LoVo (cell line): ENCODE measurements at regions not wholly inside any gene's neighbourhood (a gene's known extent, or its start where the extent isn't known, plus 50 kb on each side); places are given as distances from the start of the nearest gene placed in this dataset.

Experiments
- DNase-seq: peaks from one replicate; pipeline ENCODE4 v3.0.0-alpha.2; 2016; ENCODE audit warnings: low spot score

- no peak for DNase-seq
Measured at GRCh38 chr5:124303366-124303765, 443.1 kb downstream of the ZNF608 start.

GRCh38 chr5:124302533-124302932 is 443.9 kb downstream of the ZNF608 start:
- DNase-seq: no peak

GRCh38 chr5:124301850-124302249 is 444.6 kb downstream of the ZNF608 start:
- no peak for DNase-seq

GRCh38 chr5:124300815-124301621 is 445.4 kb downstream of the ZNF608 start:
- no peak for DNase-seq

- DNase-seq: no peak
Measured at GRCh38 chr5:124297826-124298225, 448.6 kb downstream of the ZNF608 start.

GRCh38 chr5:124292322-124292855 is 454.1 kb downstream of the ZNF608 start:
- no peak for DNase-seq

- peak; percentile 24 for DNase-seq
Measured at GRCh38 chr5:124289641-124290311, 456.7 kb downstream of the ZNF608 start.

GRCh38 chr5:124289130-124289529 is 457.3 kb downstream of the ZNF608 start:
- DNase-seq: peak; percentile 18

GRCh38 chr5:124287813-124288212 is 458.6 kb downstream of the ZNF608 start:
- DNase-seq: no peak

GRCh38 chr5:124285733-124286132 is 460.7 kb downstream of the ZNF608 start:
- DNase-seq: no peak

- peak; percentile 18 for DNase-seq
Measured at GRCh38 chr5:124285071-124285470, 461.4 kb downstream of the ZNF608 start.

- no peak for DNase-seq
Measured at GRCh38 chr5:124283031-124283430, 463.4 kb downstream of the ZNF608 start.

- no peak for DNase-seq
Measured at GRCh38 chr5:124280079-124280478, 466.4 kb downstream of the ZNF608 start.

GRCh38 chr5:124279146-124279876 is 467.1 kb downstream of the ZNF608 start:
- DNase-seq: no peak

GRCh38 chr5:124278636-124279035 is 467.8 kb downstream of the ZNF608 start:
- no peak for DNase-seq

- peak; percentile 17 for DNase-seq
Measured at GRCh38 chr5:124277767-124278545, 468.5 kb downstream of the ZNF608 start.

GRCh38 chr5:124276166-124276565 is 470.3 kb downstream of the ZNF608 start:
- DNase-seq: no peak

GRCh38 chr5:124274949-124275348 is 471.5 kb downstream of the ZNF608 start:
- peak; percentile 40 for DNase-seq

GRCh38 chr5:124264499-124264898 is 481.9 kb downstream of the ZNF608 start:
- no peak for DNase-seq

- no peak for DNase-seq
Measured at GRCh38 chr5:124263680-124264491, 482.6 kb downstream of the ZNF608 start.
